Smooth muscle cell of the brain vasculature (primary cell): ENCODE measurements at regions not wholly inside any gene's neighbourhood (a gene's known extent, or its start where the extent isn't known, plus 50 kb on each side); places are given as distances from the start of the nearest gene placed in this dataset.

ENCODE experiments used
- DNase-seq: peaks from one replicate; pipeline ENCODE4 v3.0.0-alpha.2; 2012; ENCODE audit warnings: low read depth, low spot score

GRCh38 chr11:92902417-92902816 lies 67.0 kb upstream of the MTNR1B start:
- no peak for DNase-seq

- DNase-seq, result no peak
Measured at GRCh38 chr11:92907671-92908070, 61.8 kb upstream of the MTNR1B start.

GRCh38 chr11:92909214-92909613 lies 60.2 kb upstream of the MTNR1B start:
- DNase-seq, result no peak

- no peak for DNase-seq
Measured at GRCh38 chr11:92911478-92911877, 58.0 kb upstream of the MTNR1B start.

- no peak for DNase-seq
Measured at GRCh38 chr11:92915551-92915950, 53.9 kb upstream of the MTNR1B start.

- no peak for DNase-seq
Measured at GRCh38 chr11:92916299-92916698, 53.2 kb upstream of the MTNR1B start.

GRCh38 chr11:92917927-92918326 lies 51.5 kb upstream of the MTNR1B start:
- no peak for DNase-seq

GRCh38 chr11:92919048-92919447 lies 50.4 kb upstream of the MTNR1B start:
- DNase-seq, result no peak
